A549 (cell line): ENCODE measurements at regions not wholly inside any gene's neighbourhood (a gene's known extent, or its start where the extent isn't known, plus 50 kb on each side); places are given as distances from the start of the nearest gene placed in this dataset.

Experiments used
- ATAC-seq, 2 experiments: fragments of 200-7000 bp in 1 of 2; fragments of >200 bp in 1 of 2; cut with Nextera tagmentation in 1 of 2; cut with Tn5 transposase in 1 of 2; 3 replicates each; pipeline versions ENCODE4 v1.8.0 to v1.9.1; 2018 to 2020; ENCODE audit warnings: mild to moderate bottlenecking in 1 of 2, moderate library complexity in 1 of 2
- CTCF ChIA-PET: fragments of 300-600 bp; sonication (Branson Sonifier 250); formaldehyde crosslinking; extraction: SDS; loops from one replicate; lab custom pipeline; 2021; ENCODE audit warnings: antibody characterized with exemption, inconsistent platforms; lab: Yijun Ruan, JAX
- POLR2A ChIA-PET: fragments of 350-600 bp; formaldehyde crosslinking; extraction: SDS; loops from one replicate; lab custom pipeline; 2021; ENCODE audit warnings: antibody characterized with exemption, inconsistent platforms; lab: Yijun Ruan, JAX
- DNase-seq, 2 experiments: peaks; one replicate each; pipeline versions ENCODE4 v3.0.0 to v3.0.0-alpha.2; 2011 to 2016; ENCODE audit warnings: low read depth in 1 of 2, low spot score in 1 of 2
- FAIRE-seq: peaks from 2 replicates; lab custom pipeline; 2011; peaks lifted over from hg19 to GRCh38; lab: Jason Lieb, UNC
- H3K27ac ChIP-seq, 2 experiments: fragments of >200 bp; sonication (Bioruptor Twin); formaldehyde crosslinking; 3 replicates each; pipeline ENCODE4 v1.5.1; 2016 to 2017
- H3K4me1 ChIP-seq: fragments of >200 bp; sonication (Bioruptor Twin); formaldehyde crosslinking; 3 replicates; pipeline ENCODE4 v1.6.1; 2016
- H3K4me2 ChIP-seq: fragments of >200 bp; sonication (Bioruptor Twin); formaldehyde crosslinking; 3 replicates; pipeline ENCODE4 v1.6.1; 2016
- H3K4me3 ChIP-seq: fragments of >200 bp; sonication (Bioruptor Twin); formaldehyde crosslinking; 3 replicates; pipeline ENCODE4 v1.5.1; 2016
- H3K9me3 ChIP-seq: fragments of >200 bp; sonication (Bioruptor Twin); formaldehyde crosslinking; 3 replicates; pipeline ENCODE4 v1.6.1; 2016
- CBX8 ChIP-seq: fragments of 200-600 bp; sonication (generic); IDR thresholded peaks from 2 replicates; pipeline ENCODE4 v1.6.1; 2016
- CHD2 ChIP-seq: fragments of 150-350 bp; IDR thresholded peaks from 2 replicates; pipeline ENCODE4 v1.6.1; 2014; ENCODE audit warnings: low read length; ENCODE audit not compliant: partially characterized antibody
- FOSL2 ChIP-seq, 2 experiments: fragments of 450-650 bp in 1 of 2; fragments of >200 bp in 1 of 2; sonication (Bioruptor Twin) in 1 of 2; formaldehyde crosslinking; IDR thresholded peaks; 2 replicates each; pipeline versions ENCODE4 v1.5.0 to v1.6.1; 2016 to 2020; ENCODE audit warnings: mild to moderate bottlenecking in 1 of 2, moderate library complexity in 1 of 2
- HDAC2 ChIP-seq: fragments of 200-600 bp; sonication (generic); IDR thresholded peaks from 2 replicates; pipeline ENCODE4 v1.6.1; 2016
- HMGXB4 ChIP-seq: fragments of 250-450 bp; sonication (Bioruptor Pico); IDR thresholded peaks from 2 replicates; pipeline ENCODE4 v1.5.0; 2021; ENCODE audit warnings: mild to moderate bottlenecking, moderate library complexity, borderline replicate concordance
- MAFK ChIP-seq: fragments of 450-650 bp; IDR thresholded peaks from 2 replicates; pipeline ENCODE4 v1.6.1; 2014; ENCODE audit not compliant: partially characterized antibody
- MAZ ChIP-seq: fragments of 150-350 bp; IDR thresholded peaks from 2 replicates; pipeline ENCODE4 v1.6.1; 2014; ENCODE audit warnings: antibody characterized with exemption, low read depth, low read length, borderline replicate concordance
- MYC ChIP-seq: IDR thresholded peaks from 2 replicates; pipeline ENCODE4 v1.6.1; 2012; ENCODE audit warnings: mild to moderate bottlenecking, inconsistent platforms, low read length, improper control_type of control experiment, borderline replicate concordance
- NR3C1 ChIP-seq: fragments of >200 bp; sonication (Bioruptor Twin); formaldehyde crosslinking; IDR thresholded peaks from 3 replicates; pipeline ENCODE4 v1.6.1; 2017
- REST ChIP-seq: fragments of 200-600 bp; sonication (generic); IDR thresholded peaks from 2 replicates; pipeline ENCODE4 v1.6.1; 2016; ENCODE audit warnings: antibody characterized with exemption, mild to moderate bottlenecking, moderate library complexity
- ZSCAN20 ChIP-seq: fragments of 250-450 bp; sonication (Bioruptor Pico); IDR thresholded peaks from 2 replicates; pipeline ENCODE4 v1.8.0; 2022; ENCODE audit warnings: mild to moderate bottlenecking, moderate library complexity
- WGBS: methylation state at CpG from one replicate; pipeline ENCODE4 v1.1.6; 2017; ENCODE audit errors: missing lambda C conversion rate; 5-methylcytosine and 5-hydroxymethylcytosine counted together
- TF ChIP-seq, protein P1 (sequence below): IDR thresholded peaks from 2 replicates; pipeline ENCODE4 v1.6.1; 2012
- TF ChIP-seq, protein P2 (sequence below): fragments of 450-650 bp; IDR thresholded peaks from 2 replicates; pipeline ENCODE4 v1.6.1; 2014; ENCODE audit warnings: antibody characterized with exemption

DNA sequence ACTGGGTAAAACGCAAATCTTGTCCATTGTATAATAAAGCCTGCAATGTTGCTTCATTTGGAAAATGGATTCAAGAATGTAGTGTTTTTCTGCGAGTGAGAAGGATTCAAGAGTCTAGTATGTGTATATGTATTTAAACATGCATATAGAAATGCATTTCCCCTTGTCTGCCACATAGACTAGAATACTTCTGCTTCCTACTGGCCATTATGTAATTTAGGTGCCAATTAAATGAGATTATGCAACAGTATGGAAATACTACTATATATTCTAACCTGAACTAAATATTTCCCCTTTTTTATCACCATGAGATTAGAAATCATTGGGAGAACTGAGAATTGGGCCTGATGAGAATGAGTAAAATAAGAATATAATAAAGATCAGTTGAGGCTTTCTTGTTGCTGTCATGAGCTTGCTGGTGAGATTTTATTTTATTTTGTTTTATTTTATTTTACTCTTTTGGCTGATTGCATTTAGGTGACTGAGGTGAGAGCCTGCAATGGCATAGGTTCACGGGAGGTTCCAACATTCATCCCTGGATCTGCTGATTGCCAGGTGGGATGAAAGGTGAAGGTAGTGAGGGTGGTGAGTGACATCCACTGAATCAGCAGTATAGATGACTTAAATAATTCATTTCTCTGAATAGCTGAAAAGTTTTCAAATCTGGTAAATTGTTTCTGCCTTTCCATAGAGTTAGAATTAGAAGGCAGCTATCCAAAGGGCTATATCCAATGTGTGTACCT is 95.6 kb upstream of the SLC4A4 start:
- Histone ChIP-seq H3K4me2 (no peak overlapping the region), H3K4me1 (peaks cover 26% of the 10 kb centered on the region), H3K4me3 (no peak overlapping the region), H3K9me3 (no peaks in the 10 kb centered on the region), H3K27ac (no peak overlapping the region)
- no peak for FAIRE-seq
- 87% methylated on average over 3 of the region's 3 CpGs for WGBS
- TF ChIP-seq HMGXB4 (CRISPR knock-in tag): no peak
- TF ChIP-seq REST: no peak
- ChIA-PET POLR2A (no interaction called here), CTCF (no interaction called here)
- ATAC-seq: no peak
- no peak for DNase-seq

- Histone ChIP-seq H3K4me3 (no peak overlapping the region), H3K9me3 (no peaks in the 10 kb centered on the region), H3K4me2 (no peak overlapping the region), H3K4me1 (no peaks in the 10 kb centered on the region), H3K27ac (no peak overlapping the region)
- FAIRE-seq (no peak), ATAC-seq (no peak), DNase-seq (no peak)
- WGBS: 49% methylated on average over 3 of the region's 5 CpGs
- ChIA-PET CTCF (interaction anchor here (1.2 kb wide), 1 partner anchor 306 kb away, joined by 3 read pairs; no protein-coding TSS in a partner anchor), POLR2A (no interaction called here)
- TF ChIP-seq, protein P1, sequence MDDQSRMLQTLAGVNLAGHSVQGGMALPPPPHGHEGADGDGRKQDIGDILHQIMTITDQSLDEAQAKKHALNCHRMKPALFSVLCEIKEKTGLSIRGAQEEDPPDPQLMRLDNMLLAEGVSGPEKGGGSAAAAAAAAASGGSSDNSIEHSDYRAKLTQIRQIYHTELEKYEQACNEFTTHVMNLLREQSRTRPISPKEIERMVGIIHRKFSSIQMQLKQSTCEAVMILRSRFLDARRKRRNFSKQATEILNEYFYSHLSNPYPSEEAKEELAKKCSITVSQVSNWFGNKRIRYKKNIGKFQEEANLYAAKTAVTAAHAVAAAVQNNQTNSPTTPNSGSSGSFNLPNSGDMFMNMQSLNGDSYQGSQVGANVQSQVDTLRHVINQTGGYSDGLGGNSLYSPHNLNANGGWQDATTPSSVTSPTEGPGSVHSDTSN: no peak
- TF ChIP-seq CHD2: no peak
- TF ChIP-seq ZSCAN20 (CRISPR knock-in tag): no peak
- TF ChIP-seq HDAC2: no peak
- TF ChIP-seq FOSL2 (IDR thresholded peaks at IDR 0.05): no peak
- no peak for TF ChIP-seq FOSL2 (CRISPR knock-in tag; IDR thresholded peaks at IDR 0.05)
- TF ChIP-seq, protein P2, sequence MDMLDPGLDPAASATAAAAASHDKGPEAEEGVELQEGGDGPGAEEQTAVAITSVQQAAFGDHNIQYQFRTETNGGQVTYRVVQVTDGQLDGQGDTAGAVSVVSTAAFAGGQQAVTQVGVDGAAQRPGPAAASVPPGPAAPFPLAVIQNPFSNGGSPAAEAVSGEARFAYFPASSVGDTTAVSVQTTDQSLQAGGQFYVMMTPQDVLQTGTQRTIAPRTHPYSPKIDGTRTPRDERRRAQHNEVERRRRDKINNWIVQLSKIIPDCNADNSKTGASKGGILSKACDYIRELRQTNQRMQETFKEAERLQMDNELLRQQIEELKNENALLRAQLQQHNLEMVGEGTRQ: no peak
- no peak for TF ChIP-seq HMGXB4 (CRISPR knock-in tag)
Measured at GRCh38 chr4:71247706-71248105, 91.1 kb upstream of the SLC4A4 start.

GRCh38 chr4:71251261-71251660 is 87.6 kb upstream of the SLC4A4 start:
- Histone ChIP-seq H3K9me3 (no peaks in the 10 kb centered on the region), H3K27ac (no peak overlapping the region), H3K4me1 (no peaks in the 10 kb centered on the region), H3K4me2 (no peak overlapping the region), H3K4me3 (no peak overlapping the region)
- FAIRE-seq (no peak), ATAC-seq (no peak), DNase-seq (no peak)
- WGBS: 54% methylated on average over 2 of the region's 2 CpGs
- TF ChIP-seq, protein P2: no peak
- TF ChIP-seq MYC (no peak), MAZ (no peak), MAFK (no peak), CBX8 (no peak), NR3C1 (no peak)
- TF ChIP-seq, protein P1: no peak
- ChIA-PET POLR2A (no interaction called here), CTCF (interaction anchor here (1.6 kb wide), 1 partner anchor 21 kb away, joined by 5 read pairs; no protein-coding TSS in a partner anchor)
